Upper lobe of left lung (tissue), 6 donors: ENCODE measurements at regions not wholly inside any gene's neighbourhood (a gene's known extent, or its start where the extent isn't known, plus 50 kb on each side); places are given as distances from the start of the nearest gene placed in this dataset.

Source experiments
- ATAC-seq, 2 donors: fragments of 200-7000 bp; cut with Tn5 transposase; one replicate each; pipeline ENCODE4 v1.9.1; 2022; ENCODE audit warnings: mild to moderate bottlenecking in 2 of 2, moderate library complexity in 2 of 2; ENCODE audit not compliant: low FRiP score in 2 of 2
- DNase-seq, 2 donors: peaks; one replicate each; pipeline ENCODE4 v3.0.0-alpha.2; 2019 to 2020
- H3K27ac ChIP-seq, 4 donors: fragments of 200-600 bp; sonication (generic); one replicate each; pipeline ENCODE4 v1.5.1; 2016 to 2019
- H3K27me3 ChIP-seq, 4 donors: fragments of 200-600 bp; sonication (generic); one replicate each; pipeline ENCODE4 v1.5.1; 2017 to 2019
- H3K36me3 ChIP-seq, 4 donors: fragments of 200-600 bp; sonication (generic); one replicate each; pipeline ENCODE4 v1.5.1; 2016 to 2019
- H3K4me1 ChIP-seq, 4 donors: fragments of 200-600 bp; sonication (generic); one replicate each; pipeline ENCODE4 v1.5.1; 2018 to 2019
- H3K4me3 ChIP-seq, 4 donors: fragments of 200-600 bp; sonication (generic); one replicate each; pipeline ENCODE4 v1.5.1; 2017 to 2019; ENCODE audit warnings: mild to moderate bottlenecking in 2 of 4, moderate library complexity in 1 of 4
- H3K9me3 ChIP-seq, 4 donors: fragments of 200-600 bp; sonication (generic); one replicate each; pipeline ENCODE4 v1.5.1; 2018 to 2019
- CTCF ChIP-seq, 6 experiments: fragments of 450-650 bp in 4 of 6; fragments of 200-600 bp in 2 of 6; sonication (generic) in 2 of 6; IDR thresholded peaks; one replicate each; pipeline ENCODE4 v1.5.1; 2016 to 2019; ENCODE audit warnings: antibody characterized with exemption in 6 of 6
- EP300 ChIP-seq, 4 donors: sonication (generic); formaldehyde crosslinking; IDR thresholded peaks; one replicate each; pipeline ENCODE4 v1.5.1; 2017; ENCODE audit warnings: antibody characterized with exemption in 4 of 4, control low read depth in 2 of 4
- POLR2A ChIP-seq, 4 donors: fragments of 450-650 bp; IDR thresholded peaks; one replicate each; pipeline ENCODE4 v1.5.1; 2016 to 2017; ENCODE audit warnings: antibody characterized with exemption in 4 of 4, mild to moderate bottlenecking in 2 of 4
- POLR2AphosphoS5 ChIP-seq, 2 donors: sonication (generic); formaldehyde crosslinking; IDR thresholded peaks; one replicate each; pipeline ENCODE4 v1.5.1; 2017; ENCODE audit warnings: antibody characterized with exemption in 2 of 2
- WGBS, 2 donors: methylation state at CpG; one replicate each; pipeline ENCODE4 v1.1.5; 2017 to 2018; 5-methylcytosine and 5-hydroxymethylcytosine counted together
- donor health status: DM: no; HTN: no; CAD: no; lungs with moderate emphysema.
- donor health status: DM: no; HTN: yes; CAD: no; lungs with severe emphysema.

- no peaks in the 10 kb centered on the region for H3K36me3 ChIP-seq
- H3K4me1 ChIP-seq: no peaks in the 10 kb centered on the region
- TF ChIP-seq POLR2AphosphoS5 (IDR thresholded peaks at IDR 0.05): no peak
- TF ChIP-seq EP300 (IDR thresholded peaks at IDR 0.05): no peak
- no peak for TF ChIP-seq POLR2A (IDR thresholded peaks at IDR 0.05)
- TF ChIP-seq CTCF (IDR thresholded peaks at IDR 0.05): no peak
- no peak for DNase-seq
- no peak overlapping the region for H3K27ac ChIP-seq
- no peak overlapping the region for H3K4me3 ChIP-seq
- ATAC-seq: no peak
- 62 to 78% methylated on average over 3 of the region's 3 CpGs for WGBS, 2 donors
- no peaks in the 10 kb centered on the region for H3K27me3 ChIP-seq
- H3K9me3 ChIP-seq: no peaks in the 10 kb centered on the region
These were observed 68.1 kb upstream of the OGFRL1 start for GRCh38 chr6:71220466-71220865.

GRCh38 chr6:71222671-71223070, 65.9 kb upstream of the OGFRL1 start:
- Histone ChIP-seq H3K4me1 (no peaks in the 10 kb centered on the region), H3K9me3 (no peaks in the 10 kb centered on the region), H3K27me3 (no peaks in the 10 kb centered on the region), H3K4me3 (no peak overlapping the region), H3K36me3 (no peaks in the 10 kb centered on the region), H3K27ac (no peak overlapping the region)
- DNase-seq (no peak), ATAC-seq (no peak)
- TF ChIP-seq POLR2AphosphoS5 (IDR thresholded peaks at IDR 0.05): no peak
- no peak for TF ChIP-seq POLR2A (IDR thresholded peaks at IDR 0.05)
- no peak for TF ChIP-seq EP300 (IDR thresholded peaks at IDR 0.05)
- no peak for TF ChIP-seq CTCF (IDR thresholded peaks at IDR 0.05)
- 66 to 71% methylated on average over 4 of the region's 4 CpGs for WGBS, 2 donors

GRCh38 chr6:71224011-71224410, 64.6 kb upstream of the OGFRL1 start:
- TF ChIP-seq EP300 (IDR thresholded peaks at IDR 0.05) (no peak), POLR2A (IDR thresholded peaks at IDR 0.05) (no peak)
- ATAC-seq: no peak
- Histone ChIP-seq H3K4me1 (no peaks in the 10 kb centered on the region), H3K27ac (no peak overlapping the region), H3K4me3 (no peak overlapping the region), H3K9me3 (no peaks in the 10 kb centered on the region), H3K27me3 (no peaks in the 10 kb centered on the region), H3K36me3 (no peaks in the 10 kb centered on the region)
- DNase-seq: no peak
- WGBS, 2 donors: 92 to 93% methylated on average over 2 of the region's 2 CpGs

- TF ChIP-seq CTCF (IDR thresholded peaks at IDR 0.05) (no peak), EP300 (IDR thresholded peaks at IDR 0.05) (no peak)
- no peaks in the 10 kb centered on the region for H3K36me3 ChIP-seq
- 89 to 91% methylated on average over 1 of the region's 1 CpG for WGBS, 2 donors
- H3K4me1 ChIP-seq: no peaks in the 10 kb centered on the region
- no peaks in the 10 kb centered on the region for H3K9me3 ChIP-seq
- DNase-seq (no peak), ATAC-seq (no peak)
- H3K4me3 ChIP-seq: no peak overlapping the region
- no peaks in the 10 kb centered on the region for H3K27me3 ChIP-seq
- no peak overlapping the region for H3K27ac ChIP-seq
These were observed 62.5 kb upstream of the OGFRL1 start for GRCh38 chr6:71226151-71226550.

- ATAC-seq (no peak), DNase-seq (no peak)
- no peaks in the 10 kb centered on the region for H3K4me1 ChIP-seq
- no peak overlapping the region for H3K27ac ChIP-seq
- no peaks in the 10 kb centered on the region for H3K9me3 ChIP-seq
- H3K36me3 ChIP-seq: no peaks in the 10 kb centered on the region
- 26 to 35% methylated on average over 4 of the region's 4 CpGs for WGBS, 2 donors
- H3K27me3 ChIP-seq: no peaks in the 10 kb centered on the region
- TF ChIP-seq POLR2AphosphoS5 (IDR thresholded peaks at IDR 0.05): no peak
- no peak for TF ChIP-seq CTCF (IDR thresholded peaks at IDR 0.05)
- no peak for TF ChIP-seq EP300 (IDR thresholded peaks at IDR 0.05)
- TF ChIP-seq POLR2A (IDR thresholded peaks at IDR 0.05): no peak
- H3K4me3 ChIP-seq: no peak overlapping the region
These were observed 60.1 kb upstream of the OGFRL1 start for GRCh38 chr6:71228461-71229041.
